Endothelial cell of umbilical vein (primary cell): ENCODE measurements at regions not wholly inside any gene's neighbourhood (a gene's known extent, or its start where the extent isn't known, plus 50 kb on each side); places are given as distances from the start of the nearest gene placed in this dataset.

Experiments used
- CTCF ChIP-seq, 2 donors: IDR thresholded peaks; 1 replicate in 1 of 2; 2 replicates in 1 of 2; pipeline ENCODE4 v1.5.1; 2011; ENCODE audit warnings: low read length in 2 of 2, mild to moderate bottlenecking in 2 of 2, moderate library complexity in 2 of 2, control low read depth in 1 of 2, inconsistent platforms in 1 of 2, low read depth in 1 of 2; ENCODE audit not compliant: insufficient read depth in 1 of 2; ENCODE audit errors: extremely low read depth in 1 of 2
- POLR2A ChIP-seq: IDR thresholded peaks from 2 replicates; pipeline ENCODE4 v1.6.1; 2012; ENCODE audit warnings: low read depth, mild to moderate bottlenecking, control low read depth, low read length

GRCh38 chr5:39534690-39535089 lies 109.9 kb upstream of the DAB2 start:
- TF ChIP-seq CTCF (IDR thresholded peaks at IDR 0.05; ENCODE audit: extremely low read depth in 1 of 2, insufficient read depth in 1 of 2, low read depth in 1 of 2, low read length in 2 of 2), result no peak
- no peak for TF ChIP-seq POLR2A
